Posterior cingulate gyrus (tissue), 11 donors: ENCODE measurements at regions not wholly inside any gene's neighbourhood (a gene's known extent, or its start where the extent isn't known, plus 50 kb on each side); places are given as distances from the start of the nearest gene placed in this dataset.
"Not testable (repeated sequence)": the region's sequence is repeated elsewhere in the genome, so short reads cannot be mapped to it uniquely, and the experiment has no call there.

Experiments
- DNase-seq, 10 donors: peaks; one replicate each; pipeline versions ENCODE4 v3.0.0 to v3.0.0-alpha.2; 2020 to 2021; ENCODE audit warnings: mixed read lengths in 3 of 10
- intact Hi-C: fragments of 100-400 bp; cut with DNase I; formaldehyde crosslinking; loops from one replicate; pipeline ENCODE4 v1.15.1; 2023

DNA sequence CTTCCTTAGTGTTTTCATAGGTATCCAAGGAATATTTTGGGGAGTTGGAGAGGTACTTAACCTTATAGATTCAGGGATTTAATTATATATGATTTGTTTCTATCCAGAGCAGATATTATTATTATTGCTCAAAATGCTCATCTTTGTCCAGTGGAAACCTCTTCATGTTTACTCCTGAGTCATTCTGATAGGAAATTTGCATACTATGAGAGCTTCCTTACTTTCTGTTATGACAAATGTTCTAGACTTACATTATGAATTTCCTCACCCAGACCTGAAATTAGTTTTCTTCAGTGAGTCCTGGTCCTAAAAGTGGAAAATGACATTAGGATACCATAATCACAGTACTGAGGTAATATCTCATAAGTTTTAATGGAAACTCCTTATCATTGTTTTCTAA lies 57.5 kb upstream of the PLPPR5 start:
- DNase-seq, result no peak
- intact Hi-C loops, result no loop called here

GRCh38 chr1:99069146-99069545 lies 64.5 kb upstream of the PLPPR5 start:
- intact Hi-C loops, result no loop called here
- no peak for DNase-seq

- intact Hi-C loops, result not testable (repeated sequence)
- DNase-seq, result peak in 2 of 10 donors; percentile 59 to 71
Measured at GRCh38 chr1:99078529-99078928, 73.9 kb upstream of the PLPPR5 start.

GRCh38 chr1:99082366-99082765 lies 77.7 kb upstream of the PLPPR5 start:
- intact Hi-C loops, result no loop called here

DNA sequence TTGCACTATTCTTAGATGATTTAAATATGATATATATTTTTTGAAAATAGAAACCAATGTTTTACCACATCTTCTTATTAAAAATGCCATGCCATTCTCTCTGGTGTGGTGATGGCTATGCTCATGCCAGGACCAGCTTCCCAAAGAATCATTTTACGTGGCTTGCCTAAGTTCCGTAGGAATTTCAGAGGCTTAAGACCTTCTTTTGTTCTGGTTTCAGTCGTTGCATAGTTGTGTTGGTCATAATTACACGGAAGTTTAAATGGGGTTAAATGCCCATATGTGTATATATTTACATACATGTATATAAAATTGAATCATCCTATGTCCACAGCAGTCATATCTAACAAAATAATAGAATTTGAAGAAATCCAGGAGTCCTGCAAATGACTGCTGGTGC lies 78.7 kb upstream of the PLPPR5 start:
- DNase-seq, result no peak
- intact Hi-C loops, result no loop called here

More at GRCh38 chr1:99082366-99082765, 77.7 kb upstream of the PLPPR5 start:
- no peak for DNase-seq

DNA sequence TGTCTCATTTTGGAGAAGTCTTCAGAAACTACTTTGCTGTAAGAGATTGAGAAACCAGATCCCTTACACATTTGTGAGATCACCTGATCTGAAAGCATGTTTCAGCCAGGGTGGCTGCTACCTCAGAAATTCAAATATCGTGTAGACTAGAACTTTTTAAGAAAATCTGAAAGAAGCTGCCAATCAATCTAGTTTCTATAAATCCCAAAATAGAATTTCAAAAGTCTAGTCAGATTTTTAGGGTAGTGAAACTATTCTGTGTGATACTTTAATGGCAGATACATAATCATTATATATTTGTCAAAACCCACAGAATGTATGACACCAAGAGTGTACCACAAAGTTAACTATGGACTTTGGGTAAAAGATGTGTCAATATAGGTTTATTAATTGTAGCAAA lies 79.9 kb upstream of the PLPPR5 start:
- intact Hi-C loops, result no loop called here
- no peak for DNase-seq

DNA sequence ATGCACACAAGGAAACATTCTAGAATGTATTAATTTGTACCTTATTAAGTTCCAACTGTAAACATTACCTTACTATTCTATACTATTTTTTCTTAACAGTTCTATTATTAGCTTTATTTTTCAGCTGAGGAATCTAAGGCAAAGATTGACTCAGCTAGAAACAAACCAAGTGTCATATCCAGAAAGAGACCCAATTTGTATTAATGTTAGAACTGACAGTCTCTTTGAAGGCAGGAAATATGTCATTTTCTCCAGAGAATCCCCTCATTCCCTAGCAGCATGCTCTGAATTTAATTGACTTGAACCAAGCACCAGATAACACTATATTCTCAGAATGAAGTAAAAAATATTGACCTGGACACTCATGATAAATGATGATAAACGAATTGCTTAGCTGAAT lies 81.4 kb upstream of the PLPPR5 start:
- intact Hi-C loops, result no loop called here
- DNase-seq, result no peak

DNA sequence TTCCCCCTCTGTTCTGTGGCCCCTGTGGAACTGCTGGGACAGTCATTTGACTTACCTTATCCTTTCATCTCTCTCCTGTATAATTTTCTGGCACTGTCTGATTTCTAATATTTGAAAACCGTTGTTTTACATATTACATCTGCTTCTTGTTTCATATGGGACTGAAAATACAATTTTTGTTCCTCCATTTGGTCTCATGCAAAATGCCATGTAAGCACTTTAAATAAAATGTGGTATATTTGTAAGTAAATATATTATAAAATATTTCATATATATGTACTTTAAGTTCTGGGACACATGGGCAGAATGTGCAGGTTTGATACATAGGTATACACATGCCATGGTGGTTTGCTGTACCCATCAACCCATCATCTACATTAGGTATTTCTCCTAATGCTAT lies 93.9 kb upstream of the PLPPR5 start:
- no peak for DNase-seq
- intact Hi-C loops, result no loop called here

GRCh38 chr1:99106274-99106673 lies 101.6 kb upstream of the PLPPR5 start:
- no peak for DNase-seq
- intact Hi-C loops, result no loop called here

GRCh38 chr1:99107680-99108079 lies 103.0 kb upstream of the PLPPR5 start:
- DNase-seq, result no peak
- intact Hi-C loops, result no loop called here

DNA sequence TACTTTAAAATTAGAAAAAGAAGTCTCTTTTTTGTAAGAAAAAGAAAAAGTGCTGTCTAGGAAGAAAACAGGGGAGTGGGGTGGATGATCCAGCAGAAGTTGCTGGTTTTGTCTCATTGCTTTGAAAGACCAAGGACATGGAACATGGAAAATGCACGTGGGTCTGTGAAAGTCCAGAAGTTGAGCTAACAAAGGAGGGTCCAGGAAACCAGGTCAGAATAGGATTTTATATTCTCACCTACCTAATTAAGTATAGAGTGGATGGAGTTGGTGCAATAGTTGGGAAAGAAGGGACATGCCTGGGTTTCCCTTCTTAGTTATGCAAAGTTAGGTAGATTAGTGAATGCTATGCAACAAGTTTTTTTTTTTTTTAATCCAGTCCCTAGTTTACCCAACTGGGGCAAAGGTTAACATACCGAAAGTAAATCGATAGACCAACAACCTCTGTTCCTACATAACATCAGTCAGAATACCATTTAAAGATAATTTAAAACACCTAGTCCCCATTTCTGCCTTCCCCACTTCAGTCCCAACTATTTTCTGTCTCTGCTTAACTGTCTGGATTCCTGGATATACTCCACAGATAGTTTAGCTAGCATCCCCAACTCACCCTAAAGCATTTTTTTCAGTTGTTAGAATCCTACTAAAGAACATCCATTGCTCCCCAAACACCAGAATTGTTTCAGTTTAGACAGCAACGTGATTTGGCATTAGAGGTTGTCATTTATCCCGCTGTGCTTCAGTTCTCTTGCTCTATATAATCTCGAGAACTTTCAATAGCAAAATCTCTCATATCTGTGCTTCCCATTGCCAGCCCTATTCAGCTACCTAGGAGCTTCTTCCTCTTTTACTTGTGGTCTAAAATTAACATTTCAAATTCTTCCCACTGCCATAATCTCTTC lies 105.7 kb upstream of the PLPPR5 start:
- no peak for DNase-seq
- intact Hi-C loops, result no loop called here

DNA sequence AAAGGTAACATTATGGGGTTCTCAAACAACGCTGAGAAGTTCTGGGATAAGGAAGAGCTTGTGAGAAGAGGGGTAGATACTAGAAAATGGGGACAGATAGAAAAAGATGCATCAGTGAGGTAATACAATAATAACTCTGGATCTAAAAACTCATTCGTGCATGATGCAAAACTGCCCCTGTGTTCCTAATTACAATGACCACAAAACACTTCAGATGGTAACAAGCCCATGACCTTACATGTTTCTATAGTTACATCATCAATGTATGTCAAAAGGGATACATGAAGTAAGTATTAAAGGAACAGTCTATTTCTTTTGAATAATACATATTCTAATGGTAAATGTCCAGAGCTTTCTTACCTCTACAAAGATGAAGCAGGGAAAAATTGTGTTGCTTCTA lies 110.6 kb upstream of the PLPPR5 start:
- intact Hi-C loops, result no loop called here
- no peak for DNase-seq

GRCh38 chr1:99119188-99119587 lies 114.5 kb upstream of the PLPPR5 start:
- DNase-seq, result no peak
- intact Hi-C loops, result no loop called here

GRCh38 chr1:99122039-99122438 lies 117.4 kb upstream of the PLPPR5 start:
- intact Hi-C loops, result no loop called here
- DNase-seq, result no peak

DNA sequence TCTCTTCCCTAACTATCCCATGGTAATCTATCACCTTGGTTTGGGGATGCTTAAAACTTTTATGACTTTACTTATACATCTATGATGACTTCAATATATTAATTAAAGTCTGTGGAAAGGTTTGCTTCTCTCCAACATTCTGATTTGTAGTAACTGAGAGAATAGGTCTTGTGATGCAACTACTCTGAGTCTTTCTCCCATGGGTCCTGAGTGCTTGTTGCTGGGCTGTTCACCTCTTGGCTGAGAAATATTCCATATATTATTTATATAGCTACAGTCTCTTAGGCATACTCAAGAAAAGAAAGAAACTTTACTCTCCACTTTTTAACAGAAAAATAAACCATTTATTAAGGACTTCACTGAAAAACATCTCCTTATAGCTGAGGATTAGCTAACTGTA lies 119.3 kb upstream of the PLPPR5 start:
- no peak for DNase-seq
- intact Hi-C loops, result no loop called here

DNA sequence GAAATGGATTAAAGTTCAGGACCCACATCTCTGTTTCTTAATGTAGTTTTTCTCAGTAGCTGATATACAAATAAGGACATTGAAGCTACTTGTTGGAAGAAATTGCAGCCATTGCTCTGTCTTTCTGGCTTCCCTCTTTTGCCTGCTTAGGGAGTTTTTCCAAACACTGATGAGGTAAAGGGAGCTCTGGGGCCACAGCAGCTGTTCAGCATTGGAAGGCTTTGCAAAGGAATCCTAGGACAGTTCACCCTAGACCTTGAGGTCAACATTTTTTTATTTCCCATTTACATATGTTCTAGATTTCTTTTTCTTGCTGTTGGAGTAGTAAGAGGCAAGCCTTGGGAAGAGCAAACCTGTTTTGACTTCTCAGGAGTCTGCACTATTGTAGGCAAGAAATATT lies 126.9 kb upstream of the PLPPR5 start:
- no peak for DNase-seq
- intact Hi-C loops, result no loop called here

DNA sequence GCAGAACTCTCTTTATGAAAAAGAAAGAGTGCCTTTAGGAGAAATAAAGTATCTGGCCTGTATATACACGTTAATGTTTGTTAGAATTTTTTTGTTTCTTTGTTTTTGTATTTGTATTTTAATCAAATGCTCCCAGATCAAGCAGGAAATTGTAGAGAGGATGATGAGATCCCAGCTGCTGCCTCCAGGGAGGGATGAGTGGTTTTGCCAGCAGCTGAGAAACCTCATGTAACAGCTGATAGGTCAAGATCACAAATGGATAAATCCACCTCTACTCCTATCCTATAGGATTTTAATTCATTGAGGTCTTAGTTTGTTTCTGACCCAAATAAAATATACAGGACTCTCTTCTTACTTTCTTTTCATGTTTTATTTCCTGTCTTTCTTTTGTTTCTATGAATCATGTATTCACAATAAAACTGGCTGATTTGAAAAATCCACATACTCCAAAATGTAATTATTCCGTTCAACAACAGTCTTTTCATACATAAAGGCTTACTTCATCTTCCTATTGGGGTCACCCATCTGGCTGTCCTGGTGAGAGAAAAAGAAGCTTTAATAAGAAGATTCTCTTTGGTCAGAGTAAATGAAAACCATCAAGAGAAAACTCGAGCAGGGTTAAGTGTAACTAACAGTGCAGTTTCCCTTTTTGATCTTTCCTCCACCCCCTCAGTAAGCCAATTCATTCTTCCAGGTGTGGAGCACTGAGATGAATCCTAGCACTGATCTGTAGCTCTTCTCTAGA lies 129.3 kb upstream of the PLPPR5 start:
- no peak for DNase-seq
- intact Hi-C loops, result no loop called here

- intact Hi-C loops, result no loop called here
- DNase-seq, result no peak
Measured at GRCh38 chr1:99137554-99138206, 126.6 kb upstream of the PLPPR4 start.

DNA sequence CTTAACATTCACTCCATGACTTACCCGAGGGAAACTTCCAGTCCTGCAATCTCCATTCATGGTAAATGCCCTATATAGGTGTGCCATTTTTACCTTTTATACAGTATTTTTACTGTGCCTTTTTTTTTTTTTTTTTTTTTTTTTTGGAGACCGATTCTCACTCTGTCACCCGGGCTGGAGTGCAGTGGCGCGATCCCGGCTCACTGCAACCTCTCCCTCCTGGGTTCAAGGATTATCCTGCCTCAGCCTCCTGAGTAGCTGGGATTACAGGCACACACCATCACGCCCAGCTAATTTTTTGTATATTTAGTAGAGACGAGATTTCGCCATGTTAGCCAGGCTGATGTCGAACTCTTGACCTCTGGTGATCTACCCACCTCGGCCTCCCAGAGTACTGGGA lies 124.4 kb upstream of the PLPPR4 start:
- DNase-seq, result no peak
- intact Hi-C loops, result no loop called here

- intact Hi-C loops, result no loop called here
- DNase-seq, result peak in 1 of 10 donors; percentile 24
Measured at GRCh38 chr1:99146129-99146848, 118.0 kb upstream of the PLPPR4 start.

DNA sequence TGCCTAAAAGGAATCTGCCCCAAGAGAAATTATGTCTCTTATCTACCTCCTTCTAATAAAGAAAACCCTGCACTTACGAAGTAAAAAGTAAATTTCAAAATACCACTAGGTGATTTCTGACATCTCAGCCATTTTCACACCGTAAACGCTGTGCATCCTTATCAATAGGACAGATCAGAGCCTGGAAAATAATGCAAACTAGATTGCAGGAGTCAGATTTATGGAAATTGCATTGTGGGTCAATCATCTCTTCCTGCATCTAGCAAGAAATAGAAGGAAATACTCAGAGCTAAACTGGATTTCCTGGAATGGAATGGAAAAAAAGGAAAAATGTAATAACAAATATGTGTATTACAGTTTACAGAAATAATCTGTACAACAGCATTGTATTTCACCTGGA lies 114.3 kb upstream of the PLPPR4 start:
- intact Hi-C loops, result no loop called here
- DNase-seq, result no peak
